ENCODE measurements at regions not wholly inside any gene's neighbourhood (a gene's known extent, or its start where the extent isn't known, plus 50 kb on each side); places are given as distances from the start of the nearest gene placed in this dataset.

DNA sequence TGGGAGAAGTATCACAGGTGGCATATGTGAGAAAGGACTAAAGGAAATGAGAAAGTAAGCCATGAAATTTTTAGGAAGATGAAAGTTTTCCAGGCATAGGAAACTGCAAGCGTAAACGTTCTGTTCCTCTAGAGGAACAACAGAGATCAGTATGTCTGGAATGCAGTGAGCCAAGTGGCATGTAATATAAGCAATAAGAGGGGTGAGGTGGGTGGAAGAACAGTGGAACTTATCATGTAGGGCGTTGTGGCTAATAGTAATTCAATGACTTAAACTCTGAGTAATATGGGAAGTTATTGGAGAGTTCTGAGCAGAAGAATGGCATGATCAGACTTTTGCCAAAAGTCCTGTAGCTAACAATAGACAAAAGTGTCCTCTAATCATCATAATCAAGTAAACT is 902.9 kb downstream of the EPHA3 start:
- Histone ChIP-seq H3K27ac (ENCODE audit: low read depth, low read length) (peak overlapping the region; percentile 87), H3K79me2 (ENCODE audit: control insufficient read depth, insufficient read depth, low read length, unreplicated experiment) (no peaks in the 10 kb centered on the region), H3K27me3 (ENCODE audit: insufficient read depth, low read length) (no peaks in the 10 kb centered on the region), H2AFZ (ENCODE audit: low read length, unreplicated experiment) (peak overlapping the region; percentile 72), H3K4me3 (ENCODE audit: low read depth, low read length) (peak overlapping the region; percentile 61), H3K36me3 (ENCODE audit: insufficient read depth, low read length) (no peaks in the 10 kb centered on the region), H3K4me1 (ENCODE audit: control insufficient read depth, insufficient read depth, low read length, unreplicated experiment) (peaks cover 46% of the 10 kb centered on the region)

DNA sequence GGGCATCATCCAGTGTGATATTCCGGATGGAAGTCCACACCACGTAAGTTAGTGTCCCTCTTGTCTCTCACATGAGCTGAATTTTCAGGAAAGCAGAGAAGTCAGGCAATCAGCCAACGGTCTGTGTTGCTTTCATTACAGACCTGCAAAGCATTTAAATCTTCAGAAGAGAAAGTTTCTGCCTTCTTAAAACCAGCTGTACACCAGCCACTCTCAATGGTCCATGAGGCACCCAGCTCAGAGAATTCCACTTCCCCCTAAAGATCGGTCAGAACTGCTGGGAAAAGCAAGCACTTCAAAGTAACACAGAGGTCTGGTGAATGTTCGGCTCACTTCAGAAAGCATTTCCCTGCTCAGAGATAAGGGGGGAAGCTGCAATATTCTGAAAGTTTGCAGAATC is 903.7 kb downstream of the EPHA3 start:
- Histone ChIP-seq H3K4me1 (ENCODE audit: control insufficient read depth, insufficient read depth, low read length, unreplicated experiment) (peaks cover 51% of the 10 kb centered on the region), H3K79me2 (ENCODE audit: control insufficient read depth, insufficient read depth, low read length, unreplicated experiment) (no peaks in the 10 kb centered on the region), H3K27ac (ENCODE audit: low read depth, low read length) (peak overlapping the region; percentile 87), H3K4me3 (ENCODE audit: low read depth, low read length) (peak overlapping the region; percentile 61), H3K27me3 (ENCODE audit: insufficient read depth, low read length) (no peaks in the 10 kb centered on the region), H2AFZ (ENCODE audit: low read length, unreplicated experiment) (peak overlapping the region; percentile 70), H3K36me3 (ENCODE audit: insufficient read depth, low read length) (no peaks in the 10 kb centered on the region)

DNA sequence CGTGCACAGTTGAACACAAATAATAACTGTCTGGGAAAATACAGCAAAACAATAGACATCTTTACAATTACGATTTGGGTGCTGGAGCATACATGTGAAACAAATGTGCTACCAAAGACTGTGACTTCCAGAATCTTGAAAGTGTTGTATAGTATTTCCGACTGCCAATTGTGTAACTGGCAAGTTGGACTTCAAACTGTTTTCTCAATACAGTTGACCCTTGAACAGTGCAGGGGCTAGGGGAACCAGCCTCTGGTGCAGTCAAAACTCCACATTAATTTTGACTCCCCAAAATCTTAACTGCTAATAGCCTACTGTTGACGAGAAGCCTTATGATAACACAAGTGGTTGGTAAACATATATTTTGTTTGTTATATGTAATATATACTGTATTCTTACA is 904.2 kb downstream of the EPHA3 start:
- Histone ChIP-seq H2AFZ (ENCODE audit: low read length, unreplicated experiment) (peak overlapping the region; percentile 70), H3K27me3 (ENCODE audit: insufficient read depth, low read length) (no peaks in the 10 kb centered on the region), H3K27ac (ENCODE audit: low read depth, low read length) (peak overlapping the region; percentile 87), H3K36me3 (ENCODE audit: insufficient read depth, low read length) (no peaks in the 10 kb centered on the region), H3K4me1 (ENCODE audit: control insufficient read depth, insufficient read depth, low read length, unreplicated experiment) (peaks cover 56% of the 10 kb centered on the region), H3K4me3 (ENCODE audit: low read depth, low read length) (peak overlapping the region; percentile 61; the same call in 1 of the 2 replicates), H3K79me2 (ENCODE audit: control insufficient read depth, insufficient read depth, low read length, unreplicated experiment) (no peaks in the 10 kb centered on the region)

DNA sequence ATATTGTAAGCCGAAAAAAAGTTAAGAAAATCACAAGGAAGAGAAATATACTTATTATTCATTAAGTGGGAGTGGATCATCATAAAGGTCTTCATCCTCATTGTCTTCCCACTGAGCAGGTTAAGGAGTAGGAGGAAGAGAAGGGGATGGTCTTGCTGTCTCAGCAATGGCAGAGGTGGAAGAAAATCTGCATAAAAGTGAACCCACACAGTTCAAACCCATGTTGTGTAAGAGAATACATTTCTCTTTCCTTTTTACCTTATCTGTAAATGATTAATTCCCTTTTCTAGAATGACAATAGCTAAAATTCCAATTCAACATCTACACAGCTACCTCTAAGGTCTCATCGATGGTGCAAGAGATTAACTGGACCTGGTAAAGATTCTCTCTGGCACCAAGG is 904.6 kb downstream of the EPHA3 start:
- H3K4me3 ChIP-seq (ENCODE audit: low read depth, low read length), result no peak overlapping the region
- H3K27me3 ChIP-seq (ENCODE audit: insufficient read depth, low read length), result no peaks in the 10 kb centered on the region
- H3K36me3 ChIP-seq (ENCODE audit: insufficient read depth, low read length), result no peaks in the 10 kb centered on the region
- no peaks in the 10 kb centered on the region for H3K79me2 ChIP-seq (ENCODE audit: control insufficient read depth, insufficient read depth, low read length, unreplicated experiment)
- no peak overlapping the region for H3K27ac ChIP-seq (ENCODE audit: low read depth, low read length)
- H3K4me1 ChIP-seq (ENCODE audit: control insufficient read depth, insufficient read depth, low read length, unreplicated experiment), result peaks cover 58% of the 10 kb centered on the region
- no peak overlapping the region for H2AFZ ChIP-seq (ENCODE audit: low read length, unreplicated experiment)

DNA sequence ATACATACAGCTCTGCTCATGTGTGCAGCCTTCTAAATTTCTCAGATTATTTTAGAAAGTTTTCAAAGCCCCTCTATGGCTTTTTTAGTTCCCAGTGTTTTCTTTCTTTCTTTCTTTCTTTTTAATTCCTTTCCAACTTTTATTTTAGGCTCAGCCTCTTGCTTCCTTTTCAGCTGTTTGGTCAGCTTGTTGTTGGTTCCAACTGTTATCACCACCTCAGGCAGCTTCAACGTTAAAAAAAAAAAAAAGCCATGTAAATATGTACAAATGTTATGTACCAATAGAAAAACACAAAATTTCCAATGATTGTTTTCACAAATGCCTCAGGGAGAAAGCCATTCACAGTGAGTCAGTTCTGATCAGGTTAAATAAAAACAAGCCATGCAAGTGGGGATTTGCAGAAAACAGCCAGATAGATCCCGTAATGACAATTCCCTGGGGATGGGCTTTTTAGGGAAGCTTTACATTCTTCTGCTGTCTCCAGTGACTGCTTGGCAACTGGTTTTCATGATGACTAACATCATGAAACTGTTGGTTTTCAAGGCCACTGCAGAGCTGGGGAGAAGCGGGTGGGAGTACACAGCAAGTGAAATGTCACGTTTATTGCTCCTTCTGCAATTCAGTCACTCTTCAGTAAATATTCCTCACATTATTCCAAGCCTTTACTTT is 908.4 kb downstream of the EPHA3 start:
- Histone ChIP-seq H3K4me1 (ENCODE audit: control insufficient read depth, insufficient read depth, low read length, unreplicated experiment) (peaks cover 27% of the 10 kb centered on the region), H3K36me3 (ENCODE audit: insufficient read depth, low read length) (no peaks in the 10 kb centered on the region), H3K27ac (ENCODE audit: low read depth, low read length) (peak overlapping the region; percentile 87)

DNA sequence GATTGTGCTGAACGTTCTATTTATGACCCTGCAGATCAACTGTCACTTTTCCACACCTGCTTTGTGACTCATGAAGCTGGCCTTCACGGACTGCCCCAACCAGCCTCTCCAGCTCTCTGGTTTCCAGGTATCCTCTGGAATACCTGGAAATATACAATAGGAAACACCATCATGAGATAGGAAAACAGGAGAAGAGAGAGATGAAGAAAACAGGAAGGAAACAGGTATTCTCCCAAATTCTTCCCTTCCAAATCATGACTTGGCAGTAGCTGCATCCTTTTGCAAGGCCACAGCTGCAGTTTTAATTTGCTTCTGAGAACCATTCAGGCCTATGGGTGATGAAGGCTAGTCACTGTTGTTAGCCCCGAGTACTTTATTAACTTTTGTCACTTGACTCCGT is 909.1 kb downstream of the EPHA3 start:
- Histone ChIP-seq H3K4me3 (ENCODE audit: low read depth, low read length) (no peak overlapping the region), H3K36me3 (ENCODE audit: insufficient read depth, low read length) (no peaks in the 10 kb centered on the region), H3K4me1 (ENCODE audit: control insufficient read depth, insufficient read depth, low read length, unreplicated experiment) (peaks cover 19% of the 10 kb centered on the region), H2AFZ (ENCODE audit: low read length, unreplicated experiment) (no peak overlapping the region), H3K27me3 (ENCODE audit: insufficient read depth, low read length) (no peaks in the 10 kb centered on the region), H3K79me2 (ENCODE audit: control insufficient read depth, insufficient read depth, low read length, unreplicated experiment) (no peaks in the 10 kb centered on the region), H3K27ac (ENCODE audit: low read depth, low read length) (peak overlapping the region; percentile 87)

More for the DNA sequence above, 908.4 kb downstream of the EPHA3 start:
- Histone ChIP-seq H3K4me3 (ENCODE audit: low read depth, low read length) (no peak overlapping the region; the same call in 1 of the 2 replicates), H3K79me2 (ENCODE audit: control insufficient read depth, insufficient read depth, low read length, unreplicated experiment) (no peaks in the 10 kb centered on the region), H2AFZ (ENCODE audit: low read length, unreplicated experiment) (peak overlapping the region; percentile 48), H3K27me3 (ENCODE audit: insufficient read depth, low read length) (no peaks in the 10 kb centered on the region)

DNA sequence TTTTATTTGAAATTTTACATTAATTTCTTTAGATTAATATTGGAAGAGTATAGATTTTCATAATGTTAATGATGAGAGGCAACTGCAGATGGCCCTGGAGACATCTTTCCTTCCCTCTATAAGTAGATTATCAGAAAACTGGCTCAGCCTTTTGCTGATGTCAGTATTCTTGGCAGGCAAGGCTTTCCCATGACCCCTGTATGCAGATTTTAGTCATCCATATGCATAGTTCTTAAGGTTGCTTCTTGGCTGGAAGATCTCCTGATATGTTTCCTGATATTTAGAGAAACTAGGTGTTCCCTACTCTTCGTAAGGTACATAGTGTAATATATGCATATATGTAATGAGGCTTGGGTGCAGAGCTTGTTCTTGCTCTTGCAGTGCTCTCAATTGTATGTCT is 911.4 kb downstream of the EPHA3 start:
- H3K4me1 ChIP-seq (ENCODE audit: control insufficient read depth, insufficient read depth, low read length, unreplicated experiment), result peaks cover 23% of the 10 kb centered on the region
- no peak overlapping the region for H2AFZ ChIP-seq (ENCODE audit: low read length, unreplicated experiment)
- H3K27me3 ChIP-seq (ENCODE audit: insufficient read depth, low read length), result no peaks in the 10 kb centered on the region
- H3K36me3 ChIP-seq (ENCODE audit: insufficient read depth, low read length), result no peaks in the 10 kb centered on the region
- no peaks in the 10 kb centered on the region for H3K79me2 ChIP-seq (ENCODE audit: control insufficient read depth, insufficient read depth, low read length, unreplicated experiment)
- no peak overlapping the region for H3K4me3 ChIP-seq (ENCODE audit: low read depth, low read length)
- no peak overlapping the region for H3K27ac ChIP-seq (ENCODE audit: low read depth, low read length)

DNA sequence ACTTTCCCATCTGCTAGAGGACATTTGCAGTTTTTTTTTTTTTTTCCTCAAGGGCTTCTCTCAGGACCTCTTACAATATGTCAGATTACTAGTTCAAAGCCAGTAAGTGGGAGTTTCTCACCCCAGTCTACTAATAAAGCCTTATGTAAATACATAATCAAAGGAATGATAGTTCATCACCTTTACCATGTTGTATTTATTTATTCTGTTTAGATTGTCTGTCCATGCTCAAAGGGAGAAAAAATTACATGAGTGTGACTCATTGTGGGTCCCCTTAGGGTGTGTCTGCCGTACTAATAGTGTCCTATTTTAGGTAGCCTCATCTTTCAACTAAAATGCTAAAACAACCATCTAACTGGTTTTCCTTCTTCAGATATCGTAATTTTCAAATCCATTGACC is 917.6 kb downstream of the EPHA3 start:
- no peak overlapping the region for H3K4me3 ChIP-seq (ENCODE audit: low read depth, low read length)
- no peak overlapping the region for H2AFZ ChIP-seq (ENCODE audit: low read length, unreplicated experiment)
- H3K36me3 ChIP-seq (ENCODE audit: insufficient read depth, low read length), result no peaks in the 10 kb centered on the region
- no peaks in the 10 kb centered on the region for H3K27me3 ChIP-seq (ENCODE audit: insufficient read depth, low read length)
- no peak overlapping the region for H3K27ac ChIP-seq (ENCODE audit: low read depth, low read length)
- no peaks in the 10 kb centered on the region for H3K79me2 ChIP-seq (ENCODE audit: control insufficient read depth, insufficient read depth, low read length, unreplicated experiment)
- peaks cover 17% of the 10 kb centered on the region for H3K4me1 ChIP-seq (ENCODE audit: control insufficient read depth, insufficient read depth, low read length, unreplicated experiment)

DNA sequence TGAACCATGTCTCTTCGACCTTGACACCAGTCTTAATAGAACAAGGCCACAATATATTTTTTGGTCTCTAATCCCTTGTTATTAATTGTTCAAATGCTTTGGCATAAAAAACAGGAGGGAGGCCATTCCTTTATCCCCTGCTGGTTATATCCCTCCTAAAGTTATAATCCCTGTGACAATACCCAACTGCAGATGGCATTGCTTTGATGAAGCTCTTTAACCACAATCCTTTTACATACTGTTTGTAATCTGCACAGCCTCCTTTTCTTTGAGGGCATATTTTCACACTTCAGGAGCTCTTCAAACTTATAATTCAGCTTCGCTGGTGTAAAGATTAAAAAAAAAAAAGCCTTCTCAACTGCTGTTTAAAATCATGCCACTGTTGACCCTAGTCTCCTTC is 919.0 kb downstream of the EPHA3 start:
- H3K36me3 ChIP-seq (ENCODE audit: insufficient read depth, low read length), result no peaks in the 10 kb centered on the region
- H3K79me2 ChIP-seq (ENCODE audit: control insufficient read depth, insufficient read depth, low read length, unreplicated experiment), result no peaks in the 10 kb centered on the region
- no peaks in the 10 kb centered on the region for H3K27me3 ChIP-seq (ENCODE audit: insufficient read depth, low read length)
- no peak overlapping the region for H3K4me3 ChIP-seq (ENCODE audit: low read depth, low read length)
- no peak overlapping the region for H3K27ac ChIP-seq (ENCODE audit: low read depth, low read length)
- peaks cover 17% of the 10 kb centered on the region for H3K4me1 ChIP-seq (ENCODE audit: control insufficient read depth, insufficient read depth, low read length, unreplicated experiment)
- H2AFZ ChIP-seq (ENCODE audit: low read length, unreplicated experiment), result no peak overlapping the region

DNA sequence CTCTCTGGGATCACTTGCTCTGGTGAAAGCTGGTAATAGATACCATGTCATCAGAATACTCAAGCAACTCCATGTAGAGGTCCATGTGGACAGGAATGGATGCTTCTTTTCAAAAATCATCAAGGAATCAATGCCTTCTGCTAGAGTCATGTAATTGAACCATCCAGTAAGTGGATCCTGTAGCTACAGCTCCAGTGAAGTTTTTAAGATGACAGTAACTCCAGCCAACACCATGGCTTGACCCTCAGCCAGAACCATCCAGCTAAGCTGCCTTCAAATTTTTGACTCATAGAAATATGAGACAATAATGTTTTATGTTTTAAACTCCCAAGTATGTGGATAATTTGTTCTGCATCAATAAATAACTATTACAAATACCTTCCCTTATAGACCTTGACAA is 923.7 kb downstream of the EPHA3 start:
- H3K27ac ChIP-seq (ENCODE audit: low read depth, low read length), result no peak overlapping the region
- no peaks in the 10 kb centered on the region for H3K36me3 ChIP-seq (ENCODE audit: insufficient read depth, low read length)
- no peaks in the 10 kb centered on the region for H3K27me3 ChIP-seq (ENCODE audit: insufficient read depth, low read length)
- no peak overlapping the region for H2AFZ ChIP-seq (ENCODE audit: low read length, unreplicated experiment)
- peaks cover 5% of the 10 kb centered on the region for H3K4me1 ChIP-seq (ENCODE audit: control insufficient read depth, insufficient read depth, low read length, unreplicated experiment)
- H3K4me3 ChIP-seq (ENCODE audit: low read depth, low read length), result no peak overlapping the region
- no peaks in the 10 kb centered on the region for H3K79me2 ChIP-seq (ENCODE audit: control insufficient read depth, insufficient read depth, low read length, unreplicated experiment)

DNA sequence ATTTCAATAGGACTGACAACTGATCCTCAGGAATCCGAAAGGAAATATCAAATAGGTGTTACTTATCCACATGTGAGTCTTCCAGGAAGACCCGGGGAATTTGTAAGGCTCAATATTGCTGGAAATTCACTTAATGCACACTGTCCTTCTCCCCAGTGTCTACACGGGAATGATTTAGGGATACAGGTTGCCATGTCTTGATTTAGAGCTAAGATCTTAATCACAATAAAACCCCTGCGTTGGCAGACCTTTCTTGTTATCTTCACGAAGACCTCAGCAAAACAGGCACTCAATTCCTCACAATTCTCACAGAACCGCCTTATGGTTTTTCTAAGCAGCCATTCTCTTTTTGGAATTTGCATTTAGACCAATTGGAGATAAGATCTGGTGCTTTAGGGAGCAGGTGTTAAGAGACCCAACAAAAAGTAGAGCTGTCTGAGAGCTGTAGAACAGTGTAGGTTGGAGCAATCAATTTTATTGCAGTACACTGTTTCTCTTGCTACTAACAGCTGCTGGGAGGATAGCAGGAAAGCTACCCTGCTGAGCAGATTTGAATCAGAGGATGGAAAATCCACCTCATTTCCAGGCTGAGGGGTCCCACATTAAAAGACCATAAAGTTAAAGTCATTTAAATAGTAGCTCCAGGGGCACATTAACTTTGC is 925.7 kb downstream of the EPHA3 start:
- Histone ChIP-seq H3K79me2 (ENCODE audit: control insufficient read depth, insufficient read depth, low read length, unreplicated experiment) (no peaks in the 10 kb centered on the region), H3K36me3 (ENCODE audit: insufficient read depth, low read length) (no peaks in the 10 kb centered on the region), H2AFZ (ENCODE audit: low read length, unreplicated experiment) (no peak overlapping the region), H3K27me3 (ENCODE audit: insufficient read depth, low read length) (no peaks in the 10 kb centered on the region), H3K4me1 (ENCODE audit: control insufficient read depth, insufficient read depth, low read length, unreplicated experiment) (peaks cover 5% of the 10 kb centered on the region), H3K27ac (ENCODE audit: low read depth, low read length) (no peak overlapping the region), H3K4me3 (ENCODE audit: low read depth, low read length) (no peak overlapping the region)

Data from ACC112 (cell line).